ENCODE measurements at regions not wholly inside any gene's neighbourhood (a gene's known extent, or its start where the extent isn't known, plus 50 kb on each side); places are given as distances from the start of the nearest gene placed in this dataset.

- no peak for ATAC-seq
- no peaks in the 10 kb centered on the region for H3K27me3 ChIP-seq
- H3K9me3 ChIP-seq, result no peaks in the 10 kb centered on the region
- no peaks in the 10 kb centered on the region for H3K36me3 ChIP-seq
- no peak overlapping the region for H3K27ac ChIP-seq
- 77 to 78% methylated on average over 1 of the region's 1 CpG for WGBS, 2 donors
- no peak overlapping the region for H3K4me3 ChIP-seq
- intact Hi-C loops (cut with DNase I), result no loop called here
- no peak for DNase-seq
- TF ChIP-seq CTCF (IDR thresholded peaks at IDR 0.05), result no peak
- peaks cover 0 to 15% (median 13%) of the 10 kb centered on the region in 9 donors for H3K4me1 ChIP-seq
Measured at GRCh38 chr7:46387646-46388045, 466.6 kb upstream of the IGFBP3 start.

- WGBS, 2 donors, result 70 to 78% methylated on average over 6 of the region's 6 CpGs
- intact Hi-C loops (cut with DNase I), result no loop called here
Measured at GRCh38 chr7:46386428-46387399, 465.6 kb upstream of the IGFBP3 start.

GRCh38 chr7:46385662-46386309 is 464.7 kb upstream of the IGFBP3 start:
- H3K9me3 ChIP-seq, result peaks cover 0 to 18% (median 0%) of the 10 kb centered on the region in 11 donors
- no peak for TF ChIP-seq CTCF (IDR thresholded peaks at IDR 0.05)
- peaks cover 0 to 6% (median under 1%) of the 10 kb centered on the region in 9 donors for H3K4me1 ChIP-seq
- no peak for ATAC-seq
- H3K36me3 ChIP-seq, result no peaks in the 10 kb centered on the region
- H3K4me3 ChIP-seq, result no peak overlapping the region
- H3K27me3 ChIP-seq, result no peaks in the 10 kb centered on the region
- no peak overlapping the region for H3K27ac ChIP-seq
- DNase-seq, result no peak
- intact Hi-C loops (cut with DNase I), result no loop called here

More at GRCh38 chr7:46386428-46387399, 465.6 kb upstream of the IGFBP3 start:
- H3K9me3 ChIP-seq, result peaks cover 0 to 9% (median 0%) of the 10 kb centered on the region in 11 donors
- H3K4me3 ChIP-seq, result no peak overlapping the region
- no peaks in the 10 kb centered on the region for H3K27me3 ChIP-seq
- no peak for ATAC-seq
- DNase-seq, result no peak
- peak overlapping the region in 1 of 10 donors; percentile 21 for H3K27ac ChIP-seq
- peaks cover 0 to 13% (median 10%) of the 10 kb centered on the region in 9 donors for H3K4me1 ChIP-seq
- no peak for TF ChIP-seq CTCF (IDR thresholded peaks at IDR 0.05)
- H3K36me3 ChIP-seq, result no peaks in the 10 kb centered on the region

- WGBS, 2 donors, result 81 to 84% methylated on average over 2 of the region's 2 CpGs
- no peak for TF ChIP-seq CTCF (IDR thresholded peaks at IDR 0.05)
- DNase-seq (no peak), ATAC-seq (no peak)
- H3K27ac ChIP-seq, result no peak overlapping the region
- H3K4me1 ChIP-seq, result peaks cover 0 to 6% (median 0%) of the 10 kb centered on the region in 9 donors
- H3K27me3 ChIP-seq, result no peaks in the 10 kb centered on the region
- intact Hi-C loops (cut with DNase I), result no loop called here
- no peak overlapping the region for H3K4me3 ChIP-seq
- no peaks in the 10 kb centered on the region for H3K36me3 ChIP-seq
- peaks cover 0 to 22% (median 0%) of the 10 kb centered on the region in 11 donors for H3K9me3 ChIP-seq
Measured at GRCh38 chr7:46383605-46384004, 462.5 kb upstream of the IGFBP3 start.
